DOHH2 (cell line): ENCODE measurements at regions not wholly inside any gene's neighbourhood (a gene's known extent, or its start where the extent isn't known, plus 50 kb on each side); places are given as distances from the start of the nearest gene placed in this dataset.

Experiments used
- EZH2phosphoT487 ChIP-seq: fragments of 200-600 bp; sonication (generic); IDR thresholded peaks from 2 replicates; pipeline ENCODE4 v1.6.1; 2017; ENCODE audit warnings: borderline replicate concordance, mild to moderate bottlenecking, antibody characterized with exemption, low read length, moderate library complexity, mixed read lengths
- TF ChIP-seq, protein P1 (sequence below): fragments of 200-600 bp; sonication (generic); IDR thresholded peaks from one replicate; pipeline ENCODE4 v1.5.1; 2014; ENCODE audit warnings: antibody characterized with exemption, mild to moderate bottlenecking, low read depth, low read length; ENCODE audit not compliant: poor library complexity, severe bottlenecking

DNA sequence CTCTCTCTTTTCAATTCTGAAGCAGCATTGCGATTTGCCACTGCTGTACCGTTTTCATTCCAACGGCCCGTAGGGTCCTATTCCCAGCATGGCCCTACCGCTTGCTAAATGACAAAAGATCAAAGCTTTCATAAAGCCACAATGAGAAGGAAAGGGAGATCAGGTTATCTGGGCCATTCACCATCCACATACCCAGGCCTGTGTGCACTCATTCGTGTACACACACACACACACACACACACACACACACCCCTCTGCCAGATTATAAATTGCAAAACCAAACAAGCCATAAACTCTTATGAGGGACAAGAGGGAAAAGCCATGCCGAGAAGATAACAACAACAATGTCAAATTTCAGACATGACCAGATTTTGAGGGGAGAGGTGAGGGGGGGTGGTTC lies 282.3 kb downstream of the BCL11A start:
- TF ChIP-seq, protein P1, sequence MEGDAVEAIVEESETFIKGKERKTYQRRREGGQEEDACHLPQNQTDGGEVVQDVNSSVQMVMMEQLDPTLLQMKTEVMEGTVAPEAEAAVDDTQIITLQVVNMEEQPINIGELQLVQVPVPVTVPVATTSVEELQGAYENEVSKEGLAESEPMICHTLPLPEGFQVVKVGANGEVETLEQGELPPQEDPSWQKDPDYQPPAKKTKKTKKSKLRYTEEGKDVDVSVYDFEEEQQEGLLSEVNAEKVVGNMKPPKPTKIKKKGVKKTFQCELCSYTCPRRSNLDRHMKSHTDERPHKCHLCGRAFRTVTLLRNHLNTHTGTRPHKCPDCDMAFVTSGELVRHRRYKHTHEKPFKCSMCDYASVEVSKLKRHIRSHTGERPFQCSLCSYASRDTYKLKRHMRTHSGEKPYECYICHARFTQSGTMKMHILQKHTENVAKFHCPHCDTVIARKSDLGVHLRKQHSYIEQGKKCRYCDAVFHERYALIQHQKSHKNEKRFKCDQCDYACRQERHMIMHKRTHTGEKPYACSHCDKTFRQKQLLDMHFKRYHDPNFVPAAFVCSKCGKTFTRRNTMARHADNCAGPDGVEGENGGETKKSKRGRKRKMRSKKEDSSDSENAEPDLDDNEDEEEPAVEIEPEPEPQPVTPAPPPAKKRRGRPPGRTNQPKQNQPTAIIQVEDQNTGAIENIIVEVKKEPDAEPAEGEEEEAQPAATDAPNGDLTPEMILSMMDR, result no peak
- no peak for TF ChIP-seq EZH2phosphoT487
